ENCODE measurements at regions not wholly inside any gene's neighbourhood (a gene's known extent, or its start where the extent isn't known, plus 50 kb on each side); places are given as distances from the start of the nearest gene placed in this dataset.

DNA sequence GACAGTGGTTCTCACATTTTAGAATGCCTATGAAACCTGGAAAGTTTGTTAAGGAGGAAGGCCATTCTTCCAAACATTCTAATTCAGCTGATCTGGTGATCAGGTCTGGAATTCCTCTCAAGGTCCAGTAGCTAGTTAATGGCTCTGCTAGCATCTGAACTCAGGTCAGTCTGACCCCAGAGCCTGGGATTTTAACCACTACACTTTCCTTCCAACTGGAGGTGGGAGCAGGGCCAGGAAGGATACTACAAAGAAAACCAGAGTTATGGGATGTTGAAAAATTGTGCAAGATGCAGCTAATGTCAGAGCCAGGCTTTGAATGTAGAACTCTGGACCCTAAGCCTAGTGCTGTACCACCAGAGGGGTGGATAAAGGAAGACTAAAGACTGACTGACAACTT, 73.6 kb upstream of the NID2 start:
- TF ChIP-seq EZH2 (IDR thresholded peaks at IDR 0.05; ENCODE audit: insufficient read depth, poor library complexity, severe bottlenecking) (no peak), EZH2phosphoT487 (IDR thresholded peaks at IDR 0.05; ENCODE audit: insufficient read depth, low read depth) (no peak)

Data from GM23248 (cell line).